Adipocyte (in vitro differentiated cells): ENCODE measurements at regions not wholly inside any gene's neighbourhood (a gene's known extent, or its start where the extent isn't known, plus 50 kb on each side); places are given as distances from the start of the nearest gene placed in this dataset.

Experiments
- DNase-seq: peaks from one replicate; pipeline ENCODE4 v3.0.0-alpha.2; 2015; ENCODE audit warnings: low read depth
- H3K27me3 ChIP-seq: replicated peaks from 2 replicates; pipeline ENCODE4 v1.7.0; 2013; ENCODE audit warnings: mild to moderate bottlenecking, low read length, moderate library complexity; ENCODE audit not compliant: control insufficient read depth, insufficient read depth
- H3K36me3 ChIP-seq: 2 replicates; pipeline ENCODE4 v1.7.0; 2013; ENCODE audit warnings: low read length, mild to moderate bottlenecking, moderate library complexity; ENCODE audit not compliant: control insufficient read depth, insufficient read depth, severe bottlenecking
- H3K4me1 ChIP-seq: 2 replicates; pipeline ENCODE4 v1.7.0; 2013; ENCODE audit warnings: mild to moderate bottlenecking, low read length, moderate library complexity; ENCODE audit not compliant: control insufficient read depth, insufficient read depth
- H3K4me3 ChIP-seq: 2 replicates; pipeline ENCODE4 v1.7.0; 2013; ENCODE audit warnings: mild to moderate bottlenecking, low read length, moderate library complexity
- H3K9ac ChIP-seq: 2 replicates; pipeline ENCODE4 v1.7.0; 2013; ENCODE audit warnings: mild to moderate bottlenecking, low read length, moderate library complexity
- H3K9me3 ChIP-seq: 2 replicates; pipeline ENCODE4 v1.7.0; 2013; ENCODE audit warnings: mild to moderate bottlenecking, low read length, moderate library complexity; ENCODE audit not compliant: control insufficient read depth

- H3K36me3 ChIP-seq: no peaks in the 10 kb centered on the region
- H3K9ac ChIP-seq: no peak overlapping the region
- no peaks in the 10 kb centered on the region for H3K27me3 ChIP-seq
- no peak for DNase-seq
- peaks cover 5% of the 10 kb centered on the region for H3K9me3 ChIP-seq
- H3K4me1 ChIP-seq: no peaks in the 10 kb centered on the region
- H3K4me3 ChIP-seq: no peak overlapping the region
Measured at GRCh38 chr4:178340468-178340867, 898.2 kb upstream of the AGA start.

GRCh38 chr4:178344096-178344495 lies 901.9 kb upstream of the AGA start:
- no peak for DNase-seq
- no peaks in the 10 kb centered on the region for H3K9me3 ChIP-seq
- no peak overlapping the region for H3K9ac ChIP-seq
- no peaks in the 10 kb centered on the region for H3K27me3 ChIP-seq
- H3K4me3 ChIP-seq: no peak overlapping the region
- no peaks in the 10 kb centered on the region for H3K4me1 ChIP-seq
- no peaks in the 10 kb centered on the region for H3K36me3 ChIP-seq

- H3K4me3 ChIP-seq: no peak overlapping the region
- no peaks in the 10 kb centered on the region for H3K4me1 ChIP-seq
- no peaks in the 10 kb centered on the region for H3K9me3 ChIP-seq
- H3K36me3 ChIP-seq: no peaks in the 10 kb centered on the region
- no peaks in the 10 kb centered on the region for H3K27me3 ChIP-seq
- no peak overlapping the region for H3K9ac ChIP-seq
- DNase-seq: no peak
Measured at GRCh38 chr4:178347111-178347510, 904.9 kb upstream of the AGA start.

GRCh38 chr4:178349601-178350000 lies 907.4 kb upstream of the AGA start:
- H3K27me3 ChIP-seq: no peaks in the 10 kb centered on the region
- H3K4me3 ChIP-seq: no peak overlapping the region
- no peak overlapping the region for H3K9ac ChIP-seq
- no peaks in the 10 kb centered on the region for H3K9me3 ChIP-seq
- H3K36me3 ChIP-seq: no peaks in the 10 kb centered on the region
- no peak for DNase-seq
- no peaks in the 10 kb centered on the region for H3K4me1 ChIP-seq

- DNase-seq: no peak
- H3K36me3 ChIP-seq: no peaks in the 10 kb centered on the region
- H3K4me3 ChIP-seq: no peak overlapping the region
- no peaks in the 10 kb centered on the region for H3K27me3 ChIP-seq
- no peaks in the 10 kb centered on the region for H3K4me1 ChIP-seq
- no peak overlapping the region for H3K9ac ChIP-seq
- H3K9me3 ChIP-seq: no peaks in the 10 kb centered on the region
Measured at GRCh38 chr4:178351185-178351584, 908.9 kb upstream of the AGA start.

- H3K9ac ChIP-seq: no peak overlapping the region
Measured at GRCh38 chr4:178356725-178357124, 914.5 kb upstream of the AGA start.

DNA sequence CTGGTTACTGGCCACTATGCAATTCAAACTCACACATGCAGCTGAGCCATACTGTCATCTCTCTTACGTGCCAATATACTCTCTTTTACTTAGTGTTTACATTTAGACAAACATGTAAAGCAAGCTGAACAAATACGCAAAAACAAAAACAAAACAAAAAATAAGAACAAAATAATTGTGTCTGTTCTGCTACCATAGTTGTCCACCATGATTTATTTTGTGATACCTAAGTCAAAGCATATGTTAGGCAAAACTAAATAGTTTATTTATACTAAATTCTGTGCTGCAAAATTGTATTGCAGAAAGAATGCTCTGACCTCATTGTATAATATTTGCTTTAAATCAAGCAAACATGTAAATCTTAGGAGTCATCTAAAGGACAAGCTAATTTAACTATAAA lies 943.2 kb upstream of the AGA start:
- DNase-seq: no peak
- Histone ChIP-seq H3K4me1 (no peaks in the 10 kb centered on the region), H3K9me3 (peaks cover 3% of the 10 kb centered on the region), H3K27me3 (no peaks in the 10 kb centered on the region), H3K9ac (no peak overlapping the region), H3K36me3 (no peaks in the 10 kb centered on the region), H3K4me3 (no peak overlapping the region)

More at GRCh38 chr4:178356725-178357124, 914.5 kb upstream of the AGA start:
- H3K27me3 ChIP-seq: no peaks in the 10 kb centered on the region
- H3K36me3 ChIP-seq: no peaks in the 10 kb centered on the region
- no peaks in the 10 kb centered on the region for H3K9me3 ChIP-seq
- H3K4me3 ChIP-seq: no peak overlapping the region
- no peaks in the 10 kb centered on the region for H3K4me1 ChIP-seq
- no peak for DNase-seq

DNA sequence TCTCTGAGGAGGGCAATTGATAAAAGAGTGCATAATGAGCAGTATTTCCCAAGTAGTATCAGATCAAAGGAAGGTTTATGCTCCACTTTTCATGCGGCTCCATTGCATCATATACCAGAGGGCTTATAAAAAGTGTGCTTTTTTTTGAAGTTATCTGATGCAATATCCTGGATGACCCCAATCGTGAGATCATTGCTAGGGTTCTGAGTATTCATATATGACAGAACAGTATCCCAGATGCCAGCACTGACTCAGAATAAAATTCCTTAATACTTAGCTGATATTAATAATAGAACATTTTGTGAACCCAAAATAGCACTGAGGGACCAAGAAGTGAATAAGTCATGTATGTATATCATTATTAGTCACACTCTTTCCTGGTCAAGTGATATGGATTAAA lies 945.5 kb upstream of the AGA start:
- Histone ChIP-seq H3K9ac (no peak overlapping the region), H3K27me3 (no peaks in the 10 kb centered on the region), H3K9me3 (peaks cover 3% of the 10 kb centered on the region), H3K36me3 (no peaks in the 10 kb centered on the region), H3K4me3 (no peak overlapping the region), H3K4me1 (no peaks in the 10 kb centered on the region)
- no peak for DNase-seq

DNA sequence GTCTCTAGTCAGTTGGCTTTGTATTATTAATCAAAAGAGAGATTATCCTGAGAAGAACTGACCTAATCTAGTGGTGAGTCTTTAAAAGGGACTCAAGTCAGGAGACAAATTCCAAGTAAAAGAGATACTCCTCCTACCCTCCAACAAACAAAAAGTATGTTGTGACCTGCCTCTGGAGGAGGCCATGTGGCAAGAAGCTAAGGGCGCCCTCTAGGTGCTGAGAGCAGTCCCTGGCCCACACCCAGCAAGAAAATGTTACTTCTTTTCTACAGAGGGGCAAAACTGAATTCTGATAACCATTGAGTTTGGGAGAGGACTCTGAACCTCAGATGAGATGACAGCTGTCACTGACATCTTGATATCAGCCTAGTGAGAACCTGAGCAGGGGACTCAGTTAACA lies 953.6 kb upstream of the AGA start:
- no peaks in the 10 kb centered on the region for H3K27me3 ChIP-seq
- no peaks in the 10 kb centered on the region for H3K9me3 ChIP-seq
- H3K4me1 ChIP-seq: no peaks in the 10 kb centered on the region
- H3K36me3 ChIP-seq: no peaks in the 10 kb centered on the region
- DNase-seq: no peak
- H3K9ac ChIP-seq: no peak overlapping the region
- H3K4me3 ChIP-seq: no peak overlapping the region

GRCh38 chr4:178412455-178412854 lies 970.2 kb upstream of the AGA start:
- Histone ChIP-seq H3K4me3 (no peak overlapping the region), H3K4me1 (no peaks in the 10 kb centered on the region), H3K9me3 (no peaks in the 10 kb centered on the region), H3K9ac (no peak overlapping the region), H3K36me3 (no peaks in the 10 kb centered on the region), H3K27me3 (no peaks in the 10 kb centered on the region)
- DNase-seq: no peak

DNA sequence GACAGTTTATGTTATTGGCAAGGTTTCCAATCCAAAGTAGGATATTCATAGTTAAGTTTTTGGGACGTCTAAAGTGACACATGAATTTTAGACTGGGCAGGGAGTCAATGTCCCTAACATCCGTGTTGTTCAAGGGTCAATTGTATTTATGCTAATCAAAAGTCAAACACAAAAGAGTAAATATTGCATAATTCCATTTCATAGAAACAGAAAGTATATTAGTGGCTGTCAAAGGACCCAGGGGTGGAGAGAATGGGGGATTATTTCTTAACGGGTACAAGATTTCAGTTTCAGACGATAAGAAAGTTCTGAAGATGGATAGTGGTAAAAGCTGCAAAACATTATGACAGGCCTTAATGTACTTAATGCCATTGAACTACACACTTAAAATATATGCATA lies 971.8 kb upstream of the AGA start:
- Histone ChIP-seq H3K9ac (no peak overlapping the region), H3K4me1 (no peaks in the 10 kb centered on the region), H3K27me3 (no peaks in the 10 kb centered on the region), H3K36me3 (no peaks in the 10 kb centered on the region), H3K9me3 (no peaks in the 10 kb centered on the region), H3K4me3 (no peak overlapping the region)
- DNase-seq: no peak

DNA sequence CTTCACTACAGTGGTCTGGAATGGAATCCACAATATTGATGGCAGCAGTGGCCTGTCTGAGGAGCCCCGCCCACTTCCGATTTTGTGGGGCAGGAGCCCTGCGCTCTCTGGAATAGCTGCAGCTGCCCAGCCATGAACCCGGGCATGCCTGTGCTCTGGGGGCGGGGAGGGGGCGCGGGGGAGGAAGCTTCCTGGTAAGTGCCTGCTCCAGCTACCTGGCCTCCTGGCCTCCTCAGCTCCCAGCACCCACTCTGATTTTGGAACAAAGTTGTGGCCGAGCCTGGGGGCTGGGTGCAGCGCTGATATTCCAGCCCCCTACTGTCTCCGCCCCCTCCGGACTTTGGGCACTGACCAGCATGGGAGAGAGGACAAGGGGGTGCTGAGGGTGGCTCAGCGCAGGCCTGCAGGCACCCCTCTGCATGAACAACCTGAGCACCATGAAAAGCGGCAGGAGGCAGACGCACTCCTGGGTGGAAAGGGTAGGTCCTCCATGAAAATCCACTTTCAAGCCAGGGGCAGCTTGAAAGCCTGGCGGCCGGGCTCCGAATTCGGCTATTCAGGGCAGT lies 972.7 kb upstream of the AGA start:
- no peak overlapping the region for H3K9ac ChIP-seq
- H3K27me3 ChIP-seq: no peaks in the 10 kb centered on the region
- no peak for DNase-seq
- H3K36me3 ChIP-seq: no peaks in the 10 kb centered on the region
- H3K9me3 ChIP-seq: no peaks in the 10 kb centered on the region
- H3K4me3 ChIP-seq: no peak overlapping the region
- H3K4me1 ChIP-seq: no peaks in the 10 kb centered on the region
